Astrocyte (in vitro differentiated cells and primary cell): ENCODE measurements at regions not wholly inside any gene's neighbourhood (a gene's known extent, or its start where the extent isn't known, plus 50 kb on each side); places are given as distances from the start of the nearest gene placed in this dataset.

Source experiments
- DNase-seq: peaks from one replicate; pipeline ENCODE4 v3.0.0-alpha.2; 2010; ENCODE audit warnings: low read depth
- FAIRE-seq: peaks from 2 replicates; lab custom pipeline; 2011; peaks lifted over from hg19 to GRCh38; lab: Jason Lieb, UNC
- H2AFZ ChIP-seq: 2 replicates; pipeline ENCODE4 v1.6.0; 2012; ENCODE audit warnings: low read depth, low read length, inconsistent platforms
- H3K27ac ChIP-seq: 2 replicates; pipeline ENCODE4 v1.5.1; 2011; ENCODE audit warnings: low read depth, low read length, inconsistent platforms
- H3K27me3 ChIP-seq: 2 replicates; pipeline ENCODE4 v1.6.0; 2011; ENCODE audit warnings: low read length, inconsistent platforms; ENCODE audit not compliant: insufficient read depth
- H3K36me3 ChIP-seq: 2 replicates; pipeline ENCODE4 v1.5.1; 2011; ENCODE audit warnings: low read length, inconsistent platforms; ENCODE audit not compliant: insufficient read depth
- H3K4me1 ChIP-seq: 2 replicates; pipeline ENCODE4 v1.5.1; 2011; ENCODE audit warnings: low read length, inconsistent platforms; ENCODE audit not compliant: insufficient read depth
- H3K4me2 ChIP-seq: 2 replicates; pipeline ENCODE4 v1.6.0; 2012; ENCODE audit warnings: low read length, inconsistent platforms
- H3K4me3 ChIP-seq: 2 replicates; pipeline ENCODE4 v1.5.1; 2011; ENCODE audit warnings: low read depth, mild to moderate bottlenecking, low read length, inconsistent platforms; ENCODE audit not compliant: insufficient read depth
- H3K79me2 ChIP-seq: 2 replicates; pipeline ENCODE4 v1.6.0; 2012; ENCODE audit warnings: mild to moderate bottlenecking, low read length, inconsistent platforms; ENCODE audit not compliant: insufficient read depth
- H3K9ac ChIP-seq: 2 replicates; pipeline ENCODE4 v1.6.0; 2012; ENCODE audit warnings: mild to moderate bottlenecking, low read length, inconsistent platforms
- H3K9me3 ChIP-seq: 2 replicates; pipeline ENCODE4 v1.5.1; 2012; ENCODE audit warnings: low read depth, mild to moderate bottlenecking, low read length, inconsistent platforms; ENCODE audit not compliant: insufficient read depth
- H4K20me1 ChIP-seq: 2 replicates; pipeline ENCODE4 v1.6.0; 2012; ENCODE audit warnings: low read length, inconsistent platforms; ENCODE audit not compliant: insufficient read depth
- H3K27ac Mint-ChIP-seq: one replicate; pipeline ENCODE4 v1.8.0; 2021; ENCODE audit warnings: mild to moderate bottlenecking, mixed read lengths; ENCODE audit not compliant: unreplicated experiment
- H3K27me3 Mint-ChIP-seq: one replicate; pipeline ENCODE4 v1.8.0; 2021; ENCODE audit warnings: low read depth, mixed read lengths; ENCODE audit not compliant: unreplicated experiment
- H3K36me3 Mint-ChIP-seq: one replicate; pipeline ENCODE4 v1.8.0; 2021; ENCODE audit warnings: low read depth, mixed read lengths; ENCODE audit not compliant: unreplicated experiment
- H3K4me1 Mint-ChIP-seq: one replicate; pipeline ENCODE4 v1.8.0; 2021; ENCODE audit warnings: low read depth, mixed read lengths; ENCODE audit not compliant: unreplicated experiment
- H3K4me3 Mint-ChIP-seq: one replicate; pipeline ENCODE4 v1.8.0; 2021; ENCODE audit warnings: mild to moderate bottlenecking, moderate library complexity, mixed read lengths; ENCODE audit not compliant: unreplicated experiment
- H3K9me3 Mint-ChIP-seq: one replicate; pipeline ENCODE4 v1.8.0; 2021; ENCODE audit warnings: mild to moderate bottlenecking, mixed read lengths; ENCODE audit not compliant: unreplicated experiment
- CTCF ChIP-seq: IDR thresholded peaks from 2 replicates; pipeline ENCODE4 v1.5.1; 2011; ENCODE audit warnings: low read depth, mild to moderate bottlenecking, inconsistent platforms, low read length, moderate library complexity; ENCODE audit not compliant: insufficient read depth
- EZH2 ChIP-seq: IDR thresholded peaks from 2 replicates; pipeline ENCODE4 v1.6.1; 2012; ENCODE audit warnings: mild to moderate bottlenecking, low read length, inconsistent platforms; ENCODE audit not compliant: insufficient read depth

DNA sequence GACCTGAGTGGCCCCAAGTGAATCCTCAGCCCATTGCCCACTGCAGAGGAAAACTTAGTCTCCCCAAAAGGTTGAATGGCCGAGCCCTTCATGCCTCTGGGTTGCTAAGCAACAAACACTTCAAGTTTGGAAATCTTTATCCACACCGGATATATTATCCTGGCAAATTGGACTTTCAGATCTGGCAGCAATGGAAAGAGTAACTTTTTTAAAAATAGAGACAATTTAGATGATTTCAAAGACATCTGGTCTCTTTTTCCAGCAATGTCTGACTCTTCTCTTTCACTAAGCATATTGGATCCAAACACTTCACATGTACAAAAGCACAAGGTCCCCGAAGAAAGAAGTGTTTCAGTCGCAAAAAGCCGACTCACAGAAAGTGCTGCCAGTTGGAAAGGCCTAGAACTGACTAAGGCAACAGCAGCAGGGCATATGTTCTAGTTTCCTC is 505.3 kb downstream of the SOX6 start:
- FAIRE-seq = no peak
- H3K79me2 ChIP-seq = no peaks in the 10 kb centered on the region
- no peak overlapping the region for H3K27ac Mint-ChIP-seq
- H3K4me1 ChIP-seq = no peaks in the 10 kb centered on the region
- DNase-seq = no peak
- H3K36me3 ChIP-seq = no peaks in the 10 kb centered on the region
- no peak overlapping the region for H3K4me3 Mint-ChIP-seq
- H3K9me3 ChIP-seq = no peaks in the 10 kb centered on the region
- H3K4me2 ChIP-seq = no peak overlapping the region
- H3K9ac ChIP-seq = no peak overlapping the region
- no peak overlapping the region for H3K27ac ChIP-seq
- no peak overlapping the region for H3K4me3 ChIP-seq
- H3K4me1 Mint-ChIP-seq = peaks cover 11% of the 10 kb centered on the region
- H2AFZ ChIP-seq = no peak overlapping the region
- H4K20me1 ChIP-seq = no peaks in the 10 kb centered on the region
- H3K27me3 ChIP-seq = peaks cover 2% of the 10 kb centered on the region
- TF ChIP-seq CTCF (no peak), EZH2 (no peak)
- no peaks in the 10 kb centered on the region for H3K9me3 Mint-ChIP-seq
- peaks cover 7% of the 10 kb centered on the region for H3K27me3 Mint-ChIP-seq
- no peaks in the 10 kb centered on the region for H3K36me3 Mint-ChIP-seq

- Histone ChIP-seq H3K9ac (no peak overlapping the region), H3K36me3 (no peaks in the 10 kb centered on the region), H3K9me3 (no peaks in the 10 kb centered on the region), H3K27ac (no peak overlapping the region), H3K27me3 (peaks cover 2% of the 10 kb centered on the region), H2AFZ (no peak overlapping the region), H3K4me2 (no peak overlapping the region), H3K4me1 (no peaks in the 10 kb centered on the region), H3K79me2 (no peaks in the 10 kb centered on the region), H3K4me3 (no peak overlapping the region), H4K20me1 (no peaks in the 10 kb centered on the region)
- TF ChIP-seq EZH2 (no peak), CTCF (peak; percentile 35)
- Mint-ChIP-seq H3K27ac (no peak overlapping the region), H3K27me3 (peaks cover 7% of the 10 kb centered on the region), H3K4me1 (peaks cover 11% of the 10 kb centered on the region), H3K4me3 (no peak overlapping the region), H3K36me3 (no peaks in the 10 kb centered on the region), H3K9me3 (no peaks in the 10 kb centered on the region)
- DNase-seq = no peak
- FAIRE-seq = no peak
These were observed 504.2 kb downstream of the SOX6 start for GRCh38 chr11:15852179-15852578.

- TF ChIP-seq EZH2 (no peak), CTCF (no peak)
- no peak for DNase-seq
- Histone ChIP-seq H3K9ac (no peak overlapping the region), H3K36me3 (no peaks in the 10 kb centered on the region), H3K79me2 (no peaks in the 10 kb centered on the region), H3K9me3 (no peaks in the 10 kb centered on the region), H3K4me1 (no peaks in the 10 kb centered on the region), H3K4me3 (no peak overlapping the region), H4K20me1 (no peaks in the 10 kb centered on the region), H2AFZ (no peak overlapping the region), H3K4me2 (no peak overlapping the region), H3K27ac (no peak overlapping the region), H3K27me3 (peaks cover 2% of the 10 kb centered on the region)
- Mint-ChIP-seq H3K4me1 (peaks cover 9% of the 10 kb centered on the region), H3K27ac (no peak overlapping the region), H3K9me3 (no peaks in the 10 kb centered on the region), H3K4me3 (no peak overlapping the region), H3K27me3 (peaks cover 8% of the 10 kb centered on the region), H3K36me3 (no peaks in the 10 kb centered on the region)
- no peak for FAIRE-seq
These were observed 502.1 kb downstream of the SOX6 start for GRCh38 chr11:15854245-15854644.
